Mucosa of descending colon (tissue), 3 donors: ENCODE measurements at regions not wholly inside any gene's neighbourhood (a gene's known extent, or its start where the extent isn't known, plus 50 kb on each side); places are given as distances from the start of the nearest gene placed in this dataset.

Experiments
- ATAC-seq: fragments of 200-7000 bp; cut with Tn5 transposase; one replicate; pipeline ENCODE4 v1.9.1; 2020; ENCODE audit warnings: mild to moderate bottlenecking, moderate library complexity
- DNase-seq, 3 donors: peaks; one replicate each; pipeline ENCODE4 v3.0.0-alpha.2; 2020
- H3K36me3 ChIP-seq: fragments of 200-600 bp; one replicate; pipeline ENCODE4 v1.8.0; 2021; ENCODE audit warnings: low read depth, mild to moderate bottlenecking
- H3K4me1 ChIP-seq: fragments of 200-600 bp; one replicate; pipeline ENCODE4 v1.8.0; 2021; ENCODE audit warnings: low read depth, mild to moderate bottlenecking
- H3K4me3 ChIP-seq: fragments of 200-600 bp; one replicate; pipeline ENCODE4 v1.8.0; 2021; ENCODE audit warnings: mild to moderate bottlenecking
- H3K9me3 ChIP-seq: fragments of 200-600 bp; one replicate; pipeline ENCODE4 v1.8.0; 2021; ENCODE audit warnings: mild to moderate bottlenecking
- CTCF ChIP-seq: fragments of 200-600 bp; IDR thresholded peaks from one replicate; pipeline ENCODE4 v1.8.0; 2022; ENCODE audit warnings: antibody characterized with exemption, mild to moderate bottlenecking
- intact Hi-C, 2 donors: fragments of 100-400 bp; cut with DNase I in 1 of 2; cut with micrococcal nuclease in 1 of 2; formaldehyde crosslinking; loops; one replicate each; pipeline versions ENCODE4 v1.11.0 to v1.11.1; 2022; cut with DNase I, micrococcal nuclease
- donor health status: DM: no; HTN: no; CAD: no; lungs with moderate emphysema.
- donor health status: DM: no; HTN: no; CAD: no.
- donor health status: DM: no; HTN: yes; CAD: no.

- H3K4me1 ChIP-seq, result no peaks in the 10 kb centered on the region
- no peak for ATAC-seq
- H3K9me3 ChIP-seq, result no peaks in the 10 kb centered on the region
- intact Hi-C loops, result no loop called here
- no peak for DNase-seq
- no peak for TF ChIP-seq CTCF
- no peak overlapping the region for H3K4me3 ChIP-seq
- no peaks in the 10 kb centered on the region for H3K36me3 ChIP-seq
Observed at GRCh38 chr1:2885001-2885400, 83.5 kb upstream of the TTC34 start.

DNA sequence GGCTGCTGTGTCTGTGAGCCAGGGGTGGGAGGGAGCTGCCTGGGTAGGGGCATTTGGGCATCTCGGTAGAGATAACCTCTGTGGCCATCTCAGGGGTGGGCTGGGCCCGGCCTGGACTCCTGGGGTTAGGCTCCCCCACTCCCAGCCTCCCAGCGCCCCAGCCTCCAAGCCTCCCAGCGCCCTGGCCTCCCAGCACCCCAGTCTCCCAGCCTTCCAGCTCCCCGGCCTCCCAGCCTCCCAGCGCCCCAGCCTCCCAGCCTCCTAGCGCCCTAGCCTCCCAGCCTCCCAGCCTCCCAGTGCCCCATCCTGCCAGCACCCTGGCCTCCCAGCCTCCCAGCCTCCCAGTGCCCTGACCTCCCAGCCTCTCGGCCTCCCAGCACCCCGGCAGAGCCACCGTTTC, 85.1 kb upstream of the TTC34 start:
- no peak for TF ChIP-seq CTCF
- H3K9me3 ChIP-seq, result no peaks in the 10 kb centered on the region
- H3K4me1 ChIP-seq, result no peaks in the 10 kb centered on the region
- DNase-seq, result no peak
- no peak overlapping the region for H3K4me3 ChIP-seq
- ATAC-seq, result no peak
- no peaks in the 10 kb centered on the region for H3K36me3 ChIP-seq
- intact Hi-C loops, result no loop called here

DNA sequence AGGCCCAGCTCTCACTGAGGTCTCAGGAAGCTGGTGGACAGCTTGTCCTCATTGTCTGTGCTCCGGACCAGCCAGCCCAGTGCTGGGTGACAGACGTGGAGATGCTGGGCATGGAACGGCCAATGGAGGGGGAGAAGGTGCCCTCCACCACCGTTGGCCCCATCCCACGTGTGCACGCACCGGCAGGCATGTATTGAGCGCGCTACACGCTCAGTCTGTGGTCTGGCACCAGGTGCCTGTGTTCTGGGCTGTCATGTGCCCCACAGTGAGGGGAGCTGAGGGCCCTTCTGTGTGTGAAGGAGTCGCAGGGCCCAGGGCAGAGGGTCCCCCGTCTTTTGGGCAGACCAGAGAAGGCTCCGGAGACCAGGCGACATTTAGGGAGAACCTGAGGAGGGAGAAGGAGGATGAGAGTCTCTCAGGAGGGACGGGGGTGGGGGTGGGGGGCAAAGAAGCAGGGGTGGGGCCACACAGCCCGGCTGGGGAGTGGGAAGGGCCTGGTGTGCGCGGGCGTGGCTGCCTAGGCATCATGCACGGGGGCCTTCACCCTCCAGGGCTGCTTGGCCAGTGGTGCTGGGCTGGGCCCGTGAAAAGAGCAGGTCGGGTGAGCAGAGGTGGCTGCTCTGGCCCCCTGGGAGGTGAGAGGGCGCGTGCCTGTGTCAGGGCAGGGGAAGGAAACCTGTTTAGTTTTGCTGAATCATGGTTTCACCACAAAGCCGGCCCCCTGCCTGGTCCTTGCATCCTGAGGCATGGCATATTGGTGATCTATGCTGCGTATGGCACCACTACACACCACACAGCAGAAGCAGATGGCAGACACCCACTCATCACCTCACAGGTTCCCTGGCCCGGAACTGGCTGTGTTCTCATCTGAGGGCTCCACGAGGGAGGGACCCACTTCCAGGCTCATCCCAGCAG, 86.7 kb upstream of the TTC34 start:
- Histone ChIP-seq H3K9me3 (no peaks in the 10 kb centered on the region), H3K4me3 (no peak overlapping the region), H3K4me1 (no peaks in the 10 kb centered on the region), H3K36me3 (no peaks in the 10 kb centered on the region)
- no peak for TF ChIP-seq CTCF
- DNase-seq (no peak), ATAC-seq (no peak)
- intact Hi-C loops, result no loop called here

GRCh38 chr1:2890221-2890850, 88.8 kb upstream of the TTC34 start:
- Histone ChIP-seq H3K4me3 (no peak overlapping the region), H3K4me1 (no peaks in the 10 kb centered on the region), H3K9me3 (no peaks in the 10 kb centered on the region), H3K36me3 (no peaks in the 10 kb centered on the region)
- TF ChIP-seq CTCF, result no peak
- ATAC-seq (no peak), DNase-seq (no peak)
- intact Hi-C loops, result no loop called here

GRCh38 chr1:2891923-2892448, 90.5 kb upstream of the TTC34 start:
- no peak for TF ChIP-seq CTCF
- H3K4me3 ChIP-seq, result no peak overlapping the region
- no peak for ATAC-seq
- H3K9me3 ChIP-seq, result no peaks in the 10 kb centered on the region
- no peaks in the 10 kb centered on the region for H3K4me1 ChIP-seq
- DNase-seq, result no peak
- intact Hi-C loops, result no loop called here
- H3K36me3 ChIP-seq, result no peaks in the 10 kb centered on the region
